ENCODE measurements at regions not wholly inside any gene's neighbourhood (a gene's known extent, or its start where the extent isn't known, plus 50 kb on each side); places are given as distances from the start of the nearest gene placed in this dataset.

- TF ChIP-seq CTCF (optimal IDR thresholded peaks at IDR 0.05 in 1 of 3, IDR thresholded peaks at IDR 0.05 in 1 of 3, conservative IDR thresholded peaks at IDR 0.05 in 1 of 3; ENCODE audit: extremely low read depth in 1 of 3, insufficient read depth in 2 of 3, low read length in 3 of 3) = no peak
- no peak for TF ChIP-seq EZH2 (IDR thresholded peaks at IDR 0.05; ENCODE audit: low read length)
Measured at GRCh38 chr7:155188821-155189581, 108.7 kb upstream of the INSIG1 start.

Data from keratinocyte (primary cell).